KBM-7 (cell line): ENCODE measurements at regions not wholly inside any gene's neighbourhood (a gene's known extent, or its start where the extent isn't known, plus 50 kb on each side); places are given as distances from the start of the nearest gene placed in this dataset.
"Not testable (repeated sequence)": the region's sequence is repeated elsewhere in the genome, so short reads cannot be mapped to it uniquely, and the experiment has no call there.

Experiments used
- DNase-seq: peaks from one replicate; pipeline ENCODE4 v3.0.0-alpha.2; 2015
- in situ Hi-C: fragments of 300-500 bp; cut with MboI; formaldehyde crosslinking; loops from 2 replicates; pipeline ENCODE4 v1.14.3; 2020; ENCODE audit warnings: low sequenced_read_pairs, low pct_unique_long_range_greater_than_20kb, mixed read lengths

DNA sequence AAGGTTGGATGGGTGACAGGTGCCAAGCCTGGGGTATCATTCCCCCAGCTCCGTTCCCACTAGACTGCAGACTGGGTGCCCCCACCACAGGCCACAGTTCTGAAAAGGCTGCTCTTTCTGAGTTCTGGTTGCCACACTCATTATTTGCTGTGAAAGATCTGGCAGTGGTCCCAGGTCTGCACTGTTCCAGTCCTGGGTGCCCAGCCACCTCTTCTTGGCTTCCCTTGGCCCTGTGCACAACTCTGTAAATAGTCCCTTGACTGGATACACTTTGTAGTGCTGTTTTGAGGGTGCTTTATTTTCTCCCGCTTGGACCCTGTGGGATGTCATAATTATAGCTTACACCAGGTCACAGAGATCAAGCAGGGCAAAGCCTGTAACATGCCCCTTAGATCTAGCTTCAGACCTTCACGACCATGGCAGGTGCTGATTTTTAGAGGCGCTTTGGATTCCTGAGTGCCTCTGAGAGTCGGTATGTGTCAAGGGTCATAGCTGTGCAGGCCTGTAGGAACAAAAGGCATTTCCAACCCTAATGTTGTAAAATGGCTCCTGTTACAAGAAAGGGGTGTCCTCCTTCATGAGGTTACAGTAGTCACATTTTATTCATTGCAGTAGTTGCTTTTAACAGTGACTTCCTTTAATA, 344.9 kb downstream of the ICE1 start:
- no peak for DNase-seq
- in situ Hi-C loops: no loop called here

DNA sequence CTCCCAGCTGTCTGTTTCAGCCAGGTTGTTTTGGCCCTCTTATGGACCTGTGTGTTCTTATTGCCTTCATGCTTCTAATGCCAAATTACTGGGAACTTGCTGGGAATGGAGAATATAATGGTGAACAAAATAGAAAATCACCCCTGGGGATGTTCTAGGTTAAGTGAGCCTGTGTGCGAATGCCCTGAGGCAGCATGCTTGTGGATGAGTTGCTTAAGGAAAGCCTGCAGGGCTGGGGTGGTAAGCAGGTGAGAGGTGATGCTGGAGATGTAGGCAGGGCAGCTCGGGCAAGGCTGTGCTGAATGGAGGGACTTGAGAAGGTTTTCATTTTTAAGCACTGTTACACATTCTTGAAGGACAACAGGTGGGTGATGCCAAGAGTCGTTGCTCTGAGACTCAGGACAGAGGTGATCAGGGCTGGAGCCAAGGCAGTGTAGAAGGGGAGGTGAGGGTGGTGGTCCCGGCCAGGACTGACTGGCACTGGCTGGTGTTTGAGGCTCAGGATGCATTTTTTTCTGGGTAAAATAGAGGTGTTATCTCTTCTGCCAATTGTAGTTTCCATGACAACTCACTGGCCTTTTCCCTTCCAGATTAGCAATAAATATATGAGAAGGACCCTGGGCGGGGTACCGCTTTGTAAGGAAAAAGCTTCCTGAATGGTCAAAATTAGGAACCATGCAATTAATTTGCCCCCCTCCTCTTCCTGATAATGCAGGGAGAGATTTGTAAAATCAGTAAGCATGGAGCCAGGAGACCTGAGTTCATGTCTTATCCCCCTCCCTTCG, 342.8 kb downstream of the ICE1 start:
- no peak for DNase-seq
- in situ Hi-C loops: no loop called here

DNA sequence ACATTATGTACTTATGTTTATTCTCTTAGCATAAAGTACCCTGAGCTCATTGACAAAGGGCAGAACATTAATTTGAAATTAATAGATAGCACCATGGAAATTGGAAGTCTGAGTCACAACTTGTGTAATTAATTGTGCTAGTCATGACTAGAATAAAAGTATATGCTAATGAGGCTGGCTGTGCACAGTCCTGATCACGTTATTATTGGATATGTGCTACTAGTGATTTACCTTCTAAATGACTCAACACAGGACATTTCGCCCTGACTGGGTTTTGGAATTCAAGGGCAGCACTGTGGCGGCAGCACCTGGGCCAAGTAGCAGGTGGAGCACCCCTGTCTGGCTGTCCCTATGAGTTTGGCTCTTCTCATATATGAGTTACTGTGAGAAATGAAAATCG, 341.8 kb downstream of the ICE1 start:
- no peak for DNase-seq
- in situ Hi-C loops: no loop called here

DNA sequence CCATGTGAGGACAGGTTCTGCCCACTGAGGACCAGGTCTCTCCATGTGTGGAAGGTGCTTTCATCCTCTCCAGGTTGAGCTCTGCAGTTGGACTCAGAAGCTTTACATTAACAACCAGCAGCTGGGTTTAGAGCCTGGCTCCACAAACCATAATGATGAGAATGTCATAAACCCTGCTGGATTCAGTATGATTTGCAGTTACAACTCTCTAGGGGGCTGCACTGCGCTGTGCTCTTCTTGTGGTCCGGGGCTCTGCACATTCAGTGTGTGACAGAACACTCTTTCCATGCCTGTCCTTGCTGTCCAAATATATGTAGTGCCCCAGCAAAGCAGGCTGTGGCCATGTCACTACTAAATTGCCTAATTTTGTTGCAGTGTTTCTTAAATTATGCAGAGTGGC, 334.3 kb downstream of the ICE1 start:
- DNase-seq: no peak

DNA sequence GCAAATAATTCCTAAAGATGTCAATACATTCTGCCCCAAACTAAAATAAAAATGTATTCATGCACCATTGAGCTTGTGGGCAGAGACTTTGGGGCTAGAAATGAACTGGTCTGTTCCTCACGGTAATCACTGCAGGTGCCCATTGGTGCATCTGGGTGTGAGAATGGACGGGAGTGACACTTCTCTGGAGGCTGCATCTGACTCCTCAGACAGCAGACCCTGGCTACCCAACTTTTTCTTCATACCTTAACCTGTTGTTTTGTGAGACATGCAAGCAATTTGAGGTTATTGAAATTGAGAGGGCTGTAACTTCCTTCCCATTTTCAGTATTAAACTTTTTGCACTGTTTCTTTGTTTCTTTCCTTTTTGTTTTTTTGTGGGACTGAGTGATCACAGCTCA, 333.4 kb downstream of the ICE1 start:
- DNase-seq: no peak
- in situ Hi-C loops: no loop called here

More for the DNA sequence above, 334.3 kb downstream of the ICE1 start:
- in situ Hi-C loops: no loop called here

DNA sequence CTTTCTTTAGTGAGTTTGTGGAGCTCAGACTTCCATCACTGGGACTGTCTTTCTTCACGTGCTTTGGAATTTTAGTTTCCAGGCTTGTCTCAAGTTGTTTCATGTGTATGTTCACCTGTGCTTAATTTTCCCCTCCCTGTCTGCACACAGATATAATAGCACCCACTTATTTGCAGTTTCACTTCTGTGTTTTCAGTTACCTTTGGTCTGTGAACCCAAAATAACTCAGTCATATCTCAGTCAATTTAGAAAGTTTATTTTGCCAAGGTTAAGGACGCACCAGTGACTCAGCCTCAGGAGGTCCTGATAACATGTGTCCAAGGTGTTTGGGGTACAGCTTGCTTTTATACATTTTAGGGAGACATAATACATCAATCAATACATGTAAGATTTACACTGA, 330.4 kb downstream of the ICE1 start:
- in situ Hi-C loops: no loop called here
- DNase-seq: no peak

DNA sequence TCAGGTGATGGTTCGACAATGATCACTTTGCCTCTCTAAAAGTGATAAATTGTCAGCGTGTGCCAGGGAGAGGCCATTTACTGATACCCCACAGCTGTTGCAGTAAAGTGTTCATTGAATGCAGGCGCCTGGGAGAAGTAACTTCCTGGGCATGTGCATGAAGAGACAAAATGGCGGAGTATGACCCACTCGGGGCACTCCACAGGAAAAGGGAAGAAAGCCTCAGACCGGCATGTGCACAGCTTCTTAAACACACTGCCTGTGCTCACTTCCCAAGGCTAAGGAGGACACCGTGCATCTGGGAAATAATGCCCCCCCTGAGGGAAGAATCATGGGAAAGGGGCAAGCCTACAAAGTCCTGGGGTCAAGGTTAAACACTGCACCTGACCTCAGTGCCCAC, 329.5 kb downstream of the ICE1 start:
- DNase-seq: no peak
- in situ Hi-C loops: no loop called here

DNA sequence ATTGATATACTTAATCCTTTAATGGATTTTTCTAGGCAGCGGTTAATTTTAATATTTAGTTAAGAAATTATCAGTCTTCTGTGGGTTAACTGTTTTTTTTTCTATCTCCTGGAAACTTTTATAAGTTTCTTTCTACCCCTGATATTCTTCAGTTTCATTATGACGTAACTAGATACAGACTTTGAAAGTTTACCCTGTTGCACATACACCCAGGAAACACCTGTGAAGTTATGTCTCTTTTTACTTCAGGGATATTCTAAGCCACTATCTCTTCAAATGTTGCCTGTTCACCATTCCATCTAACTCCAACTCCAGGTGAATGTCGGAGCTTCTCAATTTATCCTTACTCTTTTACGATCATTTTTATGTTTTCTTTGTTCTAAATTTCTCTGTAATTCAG, 329.0 kb downstream of the ICE1 start:
- in situ Hi-C loops: no loop called here
- DNase-seq: no peak

DNA sequence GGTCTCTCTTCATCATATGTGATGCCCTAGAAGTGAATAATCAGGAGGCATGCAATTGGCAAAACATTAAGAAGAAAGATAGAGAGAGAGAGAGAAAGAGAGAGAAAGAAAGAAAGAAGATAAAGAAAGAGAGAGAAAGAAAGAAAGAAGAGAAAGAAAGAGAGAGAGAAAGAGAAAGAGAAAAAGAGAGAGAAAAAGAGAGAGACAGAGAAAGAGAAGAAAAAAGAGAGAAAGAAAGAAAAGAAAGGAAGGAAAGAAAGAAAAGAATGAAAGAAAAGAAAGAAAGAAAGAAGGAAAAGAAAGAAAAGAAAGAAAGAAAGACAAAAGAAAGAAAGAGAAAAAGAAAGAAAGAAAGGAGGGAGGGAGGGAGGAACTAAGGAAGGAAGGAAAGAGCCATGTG, 318.9 kb downstream of the ICE1 start:
- in situ Hi-C loops: no loop called here

DNA sequence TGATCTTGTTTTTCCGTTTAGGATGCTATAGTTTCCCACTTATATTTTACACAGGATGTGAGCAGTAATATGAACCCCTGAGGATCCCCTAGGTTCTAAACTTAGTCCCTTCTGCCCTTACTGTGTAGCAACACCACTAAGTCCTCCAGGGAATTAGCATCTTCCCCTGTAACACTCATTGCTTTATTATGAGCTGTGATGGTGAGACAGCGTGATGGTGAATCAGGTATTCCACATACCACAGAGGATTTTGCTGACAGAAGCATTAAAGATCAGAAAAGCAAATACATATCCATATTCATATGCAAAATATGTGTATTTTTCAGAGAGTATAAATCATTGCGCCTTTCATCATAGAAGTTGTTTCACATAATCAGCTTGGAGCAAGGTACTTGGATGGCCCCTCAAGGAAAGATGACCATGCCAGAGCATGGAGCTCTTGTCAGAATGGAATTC, 317.0 kb downstream of the ICE1 start:
- no peak for DNase-seq
- in situ Hi-C loops: no loop called here

More for the DNA sequence above, 318.9 kb downstream of the ICE1 start:
- DNase-seq: no peak

DNA sequence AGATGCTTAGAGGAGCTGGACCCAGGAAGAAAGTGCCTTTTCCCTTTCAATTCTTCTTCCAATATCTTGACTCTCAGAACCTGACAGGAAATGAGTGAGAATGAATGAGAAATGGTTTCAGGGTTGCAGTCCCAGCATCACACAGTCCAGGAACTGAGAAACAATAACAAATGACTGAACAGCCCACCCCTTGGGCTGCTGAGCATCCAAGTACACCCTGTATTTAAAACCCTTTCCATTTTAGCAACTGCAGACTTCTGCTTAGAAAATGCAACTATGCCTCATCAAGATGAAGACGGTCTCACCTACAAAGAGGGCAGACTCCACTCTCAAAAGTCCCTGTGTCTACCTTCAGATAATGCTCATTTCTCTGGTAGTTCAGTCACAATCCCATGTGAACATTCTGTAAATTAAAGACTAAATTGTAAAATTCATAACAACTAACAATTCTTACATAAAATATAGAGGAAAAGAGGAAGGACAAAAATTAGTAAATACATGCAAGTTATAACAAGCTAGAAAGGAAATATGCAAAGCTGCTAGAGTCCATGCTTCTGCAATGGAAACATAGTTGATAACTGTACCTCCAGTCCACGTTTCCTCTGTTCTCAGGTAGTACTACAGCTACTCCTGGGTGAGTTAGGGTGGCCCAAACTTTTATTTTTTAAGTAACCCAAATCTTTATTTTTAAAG, 316.5 kb downstream of the ICE1 start:
- no peak for DNase-seq
- in situ Hi-C loops: no loop called here

DNA sequence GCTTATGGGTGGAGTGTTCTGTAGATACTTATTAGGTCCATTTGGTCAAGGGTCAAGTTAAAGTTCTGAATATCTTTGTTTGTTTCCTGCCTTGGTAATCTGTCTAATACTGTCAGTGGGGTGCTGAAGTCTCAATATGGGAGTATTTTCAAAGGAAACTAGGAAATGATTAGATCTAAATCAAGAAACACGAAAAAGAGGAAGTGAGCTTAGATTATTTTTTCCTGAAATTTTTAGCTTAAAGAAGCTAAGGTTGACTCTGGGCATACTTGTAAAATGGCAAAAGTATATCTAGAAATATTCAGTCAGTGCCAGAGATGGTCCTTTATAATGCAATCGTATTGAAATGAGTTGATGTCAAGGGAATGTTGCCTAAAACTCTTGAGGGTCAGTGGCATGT, 313.5 kb downstream of the ICE1 start:
- in situ Hi-C loops: no loop called here

DNA sequence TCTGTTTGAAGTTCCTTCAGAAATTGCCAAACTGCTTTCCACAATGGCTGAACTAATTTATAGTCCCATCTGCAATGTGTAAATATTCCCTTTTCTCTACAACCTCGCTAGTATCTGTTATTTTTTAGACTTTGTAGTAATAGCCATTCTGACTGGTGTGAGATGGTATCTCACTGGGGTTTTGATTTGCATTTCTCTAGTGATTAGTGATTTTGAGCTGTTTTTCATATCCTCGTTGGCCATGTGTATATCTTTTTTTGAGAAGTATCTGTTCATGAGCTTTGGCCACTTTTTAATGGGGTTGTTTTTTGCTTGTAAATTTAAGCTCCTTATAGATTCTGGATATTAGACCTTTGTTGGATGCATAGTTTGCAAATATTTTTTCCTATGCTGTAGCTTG, 310.6 kb downstream of the ICE1 start:
- DNase-seq, in situ Hi-C loops: not testable (repeated sequence)

More for the DNA sequence above, 313.5 kb downstream of the ICE1 start:
- peak; percentile 2 for DNase-seq

DNA sequence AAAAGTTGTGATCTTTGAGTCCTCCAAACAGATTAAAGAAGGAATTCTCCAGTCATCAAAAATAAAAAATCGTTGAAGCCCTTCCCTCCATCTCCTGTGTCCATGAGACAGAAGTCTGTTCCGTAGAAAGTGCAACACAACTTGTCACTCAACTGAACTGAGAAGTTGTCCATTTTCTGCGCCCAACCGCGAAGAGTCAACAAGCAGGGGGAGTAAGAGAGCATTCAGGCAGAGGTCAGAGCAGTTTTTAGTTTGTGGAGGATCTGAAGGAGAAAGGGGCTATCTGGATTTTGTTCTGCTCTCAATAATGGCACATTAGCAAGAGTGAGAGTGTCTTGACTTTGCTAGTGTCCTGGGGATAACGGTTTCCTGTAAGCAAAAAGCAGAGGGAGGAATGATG, 303.9 kb downstream of the ICE1 start:
- no peak for DNase-seq
- in situ Hi-C loops: no loop called here

DNA sequence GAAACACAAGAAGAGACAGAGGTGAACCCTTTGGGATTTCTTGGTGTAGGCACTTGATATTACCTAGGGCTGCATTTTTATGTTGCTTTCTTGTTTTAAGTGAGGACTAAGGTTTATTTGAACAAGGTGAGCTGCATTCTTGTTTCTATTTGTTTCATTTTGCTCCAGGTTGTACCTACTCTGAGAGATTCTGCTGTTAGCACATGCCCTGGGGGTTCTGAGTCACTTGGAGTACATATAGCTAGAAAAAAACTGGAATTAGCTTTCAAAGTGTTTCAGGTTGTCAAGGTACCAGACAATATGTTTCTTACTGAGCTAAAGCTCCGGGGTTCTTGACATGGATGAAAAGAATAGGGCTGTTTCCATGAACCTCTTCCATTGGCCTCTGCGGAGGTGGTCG, 299.4 kb downstream of the ICE1 start:
- in situ Hi-C loops: no loop called here
- no peak for DNase-seq

DNA sequence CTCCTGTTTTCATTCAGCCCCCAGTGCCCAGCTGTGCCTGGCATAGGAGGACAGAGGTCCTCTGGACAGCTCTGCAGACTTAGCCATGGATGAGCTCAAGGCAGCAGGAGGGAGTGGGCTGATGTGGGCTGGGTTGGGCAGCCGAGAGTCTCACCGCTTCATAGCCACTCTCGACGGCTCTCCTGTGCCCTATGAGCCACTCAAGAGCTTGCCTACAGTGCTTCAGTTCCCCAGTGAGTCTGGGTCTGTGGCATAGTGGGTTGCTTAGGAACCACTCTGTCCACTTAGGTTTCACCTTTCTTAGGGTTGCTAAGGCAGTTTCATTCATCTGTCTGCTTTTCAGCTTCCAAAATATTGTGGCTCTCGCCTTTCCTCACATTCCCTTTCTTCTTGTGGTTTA, 296.8 kb downstream of the ICE1 start:
- in situ Hi-C loops: no loop called here

DNA sequence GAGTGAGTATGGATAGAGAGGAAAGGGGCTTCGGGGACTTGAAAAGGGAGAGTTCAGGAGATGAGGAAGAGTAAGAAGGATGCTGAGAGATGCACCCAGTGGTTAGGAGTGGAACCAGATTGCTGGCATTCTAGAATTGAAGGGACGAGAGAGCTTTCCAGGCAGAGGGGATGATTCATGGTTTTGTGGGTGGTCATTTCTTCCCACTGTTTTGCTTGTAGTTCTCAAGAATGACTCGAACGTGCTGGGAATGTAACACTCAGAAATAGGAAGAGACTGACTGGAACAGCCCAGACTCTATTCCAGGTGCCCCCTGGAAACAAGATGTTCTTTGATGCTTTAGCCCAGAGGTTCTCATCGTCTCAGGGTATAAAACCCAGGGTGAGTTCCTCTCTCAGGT, 294.2 kb downstream of the ICE1 start:
- in situ Hi-C loops: no loop called here
- DNase-seq: no peak

More for the DNA sequence above, 296.8 kb downstream of the ICE1 start:
- DNase-seq: no peak

DNA sequence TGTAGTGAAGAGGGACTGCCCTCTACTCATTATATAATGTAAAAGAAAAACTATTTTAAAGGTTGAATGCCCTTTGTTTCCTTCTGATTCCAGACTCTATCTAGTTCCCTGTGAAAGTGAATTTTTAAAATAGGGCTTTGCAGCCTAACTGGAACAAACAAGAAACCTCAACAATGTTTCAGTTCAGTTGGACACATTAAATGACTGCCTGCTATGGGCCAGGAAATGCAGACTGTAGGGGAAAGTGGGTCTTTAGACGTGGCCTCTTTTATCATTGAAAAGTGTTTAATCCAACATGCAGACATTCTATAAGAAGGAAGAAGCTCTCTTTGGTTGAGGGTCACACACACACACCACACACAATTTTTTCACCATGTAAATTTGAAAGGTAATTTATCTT, 289.1 kb downstream of the ICE1 start:
- no peak for DNase-seq
- in situ Hi-C loops: no loop called here

DNA sequence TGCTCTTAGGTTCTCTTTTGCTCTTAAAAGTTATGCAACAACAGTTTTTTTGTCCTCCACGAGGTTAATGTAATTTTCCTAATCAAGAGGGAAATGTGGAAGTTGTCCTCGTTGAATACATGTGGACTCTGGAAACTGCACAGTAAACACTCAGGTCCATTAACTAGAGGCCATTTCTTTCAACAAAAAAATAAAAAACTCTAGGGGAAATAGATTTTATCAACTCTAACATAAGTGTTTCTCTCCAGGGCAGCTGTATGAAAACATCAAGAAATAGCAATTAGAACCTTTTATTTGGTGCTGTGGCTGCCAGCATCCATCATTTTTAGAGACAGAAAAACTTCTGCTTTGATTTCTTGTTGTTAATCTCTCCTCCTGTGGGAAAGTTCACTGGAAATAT, 288.6 kb downstream of the ICE1 start:
- no peak for DNase-seq
- in situ Hi-C loops: no loop called here

DNA sequence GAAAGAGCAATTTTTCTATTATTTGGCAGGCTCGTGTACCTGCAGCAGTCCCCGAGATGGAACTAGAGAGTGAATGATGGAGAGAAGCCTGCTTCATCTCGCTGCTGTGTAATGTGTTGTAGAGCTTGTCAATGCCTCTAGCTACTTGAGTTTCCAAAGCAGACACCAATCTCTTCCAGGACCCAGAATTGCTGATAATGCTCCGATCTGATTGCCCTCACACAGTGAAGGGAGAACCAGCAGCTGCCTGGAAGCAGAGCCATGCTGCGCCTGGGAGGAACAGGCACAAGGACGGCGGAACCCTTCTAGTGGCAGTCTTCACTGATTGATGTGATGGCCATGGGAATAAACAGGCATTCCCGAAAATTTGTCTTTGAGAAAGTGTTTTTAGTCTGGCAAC, 288.0 kb downstream of the ICE1 start:
- DNase-seq: no peak
- in situ Hi-C loops: no loop called here
